Activated CD8-positive, alpha-beta memory T cell treated with anti-CD3 and anti-CD28 coated beads, Interleukin-2, amount 50 U/mL, for 1 hour (primary cell): ENCODE measurements at regions not wholly inside any gene's neighbourhood (a gene's known extent, or its start where the extent isn't known, plus 50 kb on each side); places are given as distances from the start of the nearest gene placed in this dataset.

Experiments used
- DNase-seq: peaks from one replicate; pipeline ENCODE4 v3.0.0-alpha.2; 2020; ENCODE audit errors: extremely low read depth

- no peak for DNase-seq
These were observed 117.3 kb downstream of the TTC32 start for GRCh38 chr2:19784456-19784855.

GRCh38 chr2:19783935-19784334 is 117.8 kb downstream of the TTC32 start:
- no peak for DNase-seq

GRCh38 chr2:19776941-19777514 is 124.8 kb downstream of the TTC32 start:
- no peak for DNase-seq

GRCh38 chr2:19775838-19776237 is 125.9 kb downstream of the TTC32 start:
- no peak for DNase-seq

- DNase-seq = no peak
These were observed 126.5 kb downstream of the TTC32 start for GRCh38 chr2:19775315-19775714.

GRCh38 chr2:19774805-19775176 is 127.0 kb downstream of the TTC32 start:
- no peak for DNase-seq

- no peak for DNase-seq
These were observed 128.8 kb downstream of the TTC32 start for GRCh38 chr2:19772981-19773380.

GRCh38 chr2:19769513-19769912 is 132.3 kb downstream of the TTC32 start:
- DNase-seq = no peak

GRCh38 chr2:19767899-19768298 is 133.9 kb downstream of the TTC32 start:
- no peak for DNase-seq

GRCh38 chr2:19764998-19765397 is 136.8 kb downstream of the TTC32 start:
- DNase-seq = no peak

GRCh38 chr2:19763731-19764130 is 138.1 kb downstream of the TTC32 start:
- DNase-seq = no peak

- no peak for DNase-seq
These were observed 138.7 kb downstream of the TTC32 start for GRCh38 chr2:19762959-19763605.

- no peak for DNase-seq
These were observed 139.6 kb downstream of the TTC32 start for GRCh38 chr2:19762142-19762541.

GRCh38 chr2:19759880-19760279 is 141.9 kb downstream of the TTC32 start:
- DNase-seq = no peak

- DNase-seq = no peak
These were observed 143.1 kb downstream of the TTC32 start for GRCh38 chr2:19758658-19759057.

- no peak for DNase-seq
These were observed 144.2 kb downstream of the TTC32 start for GRCh38 chr2:19757586-19757985.

GRCh38 chr2:19754907-19755306 is 146.9 kb downstream of the TTC32 start:
- DNase-seq = no peak

GRCh38 chr2:19753818-19754217 is 148.0 kb downstream of the TTC32 start:
- no peak for DNase-seq

GRCh38 chr2:19753314-19753713 is 148.5 kb downstream of the TTC32 start:
- DNase-seq = no peak

GRCh38 chr2:19752500-19752899 is 149.3 kb downstream of the TTC32 start:
- DNase-seq = no peak

GRCh38 chr2:19751631-19752030 is 150.2 kb downstream of the TTC32 start:
- DNase-seq = no peak

- DNase-seq = no peak
These were observed 151.6 kb downstream of the TTC32 start for GRCh38 chr2:19750136-19750535.

GRCh38 chr2:19749507-19749836 is 152.3 kb downstream of the TTC32 start:
- DNase-seq = no peak
